HG03342 (cell line): ENCODE measurements at regions not wholly inside any gene's neighbourhood (a gene's known extent, or its start where the extent isn't known, plus 50 kb on each side); places are given as distances from the start of the nearest gene placed in this dataset.

Experiments
- ATAC-seq: cut with Tn5 transposase; IDR thresholded peaks from one replicate; pipeline ENCODE4 v1.9.1; 2021; ENCODE audit warnings: mild to moderate bottlenecking, moderate library complexity; ENCODE audit not compliant: unreplicated experiment

DNA sequence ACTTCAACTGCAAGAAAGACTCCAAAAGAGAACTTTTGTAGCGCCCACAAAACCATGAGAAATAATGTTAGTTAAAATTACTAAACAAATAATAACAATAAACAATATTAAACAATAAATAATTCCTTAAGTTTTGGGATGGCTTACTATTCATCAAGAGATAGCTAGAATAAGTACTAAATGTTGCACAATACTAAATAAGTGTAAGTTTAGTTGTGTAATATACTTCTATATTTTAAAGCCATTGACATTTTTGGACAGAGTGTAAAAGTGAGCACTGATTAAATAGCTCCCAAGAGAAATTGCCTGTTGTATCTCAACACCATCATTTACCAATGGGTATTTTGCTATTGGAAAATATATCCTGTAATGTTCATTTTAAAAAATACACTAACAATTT, 166.7 kb downstream of the ALG10 start:
- ATAC-seq = no peak

DNA sequence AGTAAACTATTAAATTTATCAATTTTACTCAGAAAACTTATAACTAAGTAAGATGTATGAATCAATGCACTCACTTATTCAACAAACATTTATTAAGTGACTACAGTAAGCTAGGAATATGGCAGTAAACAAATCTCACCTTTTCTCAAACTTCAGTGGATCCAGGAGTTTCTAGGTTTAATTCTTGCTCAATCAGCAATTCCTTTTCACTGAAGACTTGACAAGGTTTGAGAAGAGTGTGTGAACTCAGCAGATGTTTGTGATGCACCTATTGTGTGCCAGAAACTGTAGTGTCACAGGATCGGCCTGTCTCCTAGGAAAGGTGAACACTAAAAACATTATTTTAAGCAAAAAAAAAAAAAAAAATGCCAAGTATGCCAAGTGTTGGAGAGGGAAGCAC, 167.8 kb downstream of the ALG10 start:
- no peak for ATAC-seq

DNA sequence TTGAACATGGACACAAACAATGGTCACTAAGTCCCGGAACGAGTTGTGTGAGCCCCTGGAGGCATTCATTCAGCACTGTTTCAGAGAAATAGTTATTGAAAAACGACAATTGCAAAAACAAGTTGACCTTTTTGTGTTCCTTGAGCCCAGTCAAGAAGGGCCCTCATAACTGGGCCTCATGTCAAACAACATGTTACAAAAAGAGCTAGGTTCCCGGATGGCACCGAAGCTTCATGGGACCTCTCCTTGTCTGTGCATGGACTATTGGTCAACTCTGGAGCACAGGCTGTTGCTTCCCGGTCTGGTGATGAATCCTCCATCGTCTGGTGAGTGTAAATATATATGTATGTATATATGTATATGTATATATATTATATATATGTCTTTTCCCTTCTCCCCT, 176.6 kb downstream of the ALG10 start:
- no peak for ATAC-seq

DNA sequence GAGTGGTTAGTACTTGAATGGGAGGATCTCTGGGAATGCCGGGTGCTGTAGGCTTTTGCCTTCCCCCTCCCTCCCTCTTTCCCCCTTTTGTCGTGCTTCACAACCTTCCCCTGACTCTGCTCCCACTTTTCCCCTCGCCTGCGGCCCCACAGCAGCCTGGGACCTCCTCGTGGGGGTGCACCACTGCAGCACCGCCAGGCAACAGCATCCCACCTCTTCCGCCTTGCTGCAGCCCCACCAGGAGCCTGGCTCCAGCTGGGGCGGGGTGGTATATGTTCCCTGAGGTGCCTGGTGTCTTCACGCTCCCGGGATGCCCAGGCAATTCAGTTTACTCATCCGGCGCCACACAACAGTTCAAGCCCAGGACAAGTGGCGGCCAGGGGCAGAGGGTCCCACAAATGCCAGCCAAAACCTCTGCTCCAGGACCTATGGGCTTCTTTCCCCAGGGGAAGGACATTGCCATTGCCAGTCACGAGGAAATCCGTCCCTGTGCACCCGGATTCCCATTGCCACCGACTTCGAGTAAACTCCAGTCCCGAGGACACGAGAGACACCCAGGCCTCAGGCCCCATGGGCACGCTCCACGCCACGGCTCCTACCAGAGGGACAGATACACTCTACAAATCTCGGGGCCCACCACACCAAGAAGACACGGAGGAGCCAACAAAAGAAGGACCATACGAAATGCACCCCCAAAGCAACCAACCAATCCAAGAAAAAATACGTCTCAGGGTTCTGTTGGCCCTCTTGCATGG, 181.7 kb downstream of the ALG10 start:
- no peak for ATAC-seq

DNA sequence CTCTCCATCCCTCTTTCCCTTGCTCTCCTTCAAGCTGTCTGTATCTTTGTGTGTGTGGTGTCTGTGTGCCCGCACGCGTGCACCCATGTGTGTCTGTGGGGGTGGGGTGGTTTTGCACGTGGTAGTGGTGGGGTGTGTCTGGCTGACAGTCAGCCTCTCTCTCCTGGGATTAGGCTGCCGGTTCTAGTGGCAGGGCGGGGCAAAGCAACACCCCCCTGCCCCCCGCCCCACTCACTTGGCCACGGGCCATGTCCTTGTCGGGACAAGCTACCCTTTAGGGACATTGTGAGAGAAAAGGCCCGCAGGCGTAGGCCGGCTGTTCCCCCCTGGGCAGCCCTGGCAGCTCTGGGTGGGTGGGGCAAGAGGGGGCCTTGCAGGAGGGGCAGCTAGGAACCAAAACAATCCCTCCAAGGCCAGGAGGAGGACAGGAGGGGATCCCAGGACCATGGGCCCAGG, 182.6 kb downstream of the ALG10 start:
- no peak for ATAC-seq

DNA sequence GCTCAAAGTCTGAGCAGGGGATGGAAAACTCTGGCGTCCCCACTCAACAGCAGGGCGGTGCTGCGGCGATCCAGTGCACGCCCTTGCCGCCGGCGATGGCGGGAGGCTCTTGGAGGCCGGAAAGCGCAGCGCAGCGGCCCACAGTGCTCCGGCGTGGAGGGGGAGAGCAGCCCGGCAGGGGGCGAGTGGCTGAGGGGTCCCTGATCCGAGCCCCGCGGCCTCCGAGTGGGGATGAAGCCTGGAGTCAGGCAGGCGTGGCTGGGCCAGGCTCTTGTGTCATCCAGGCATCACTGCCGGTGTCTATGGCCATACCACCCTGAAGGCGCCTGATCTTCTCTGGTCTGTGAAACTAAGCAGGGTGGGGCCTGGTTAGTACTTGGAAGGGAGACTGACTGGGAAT, 183.1 kb downstream of the ALG10 start:
- ATAC-seq = no peak

DNA sequence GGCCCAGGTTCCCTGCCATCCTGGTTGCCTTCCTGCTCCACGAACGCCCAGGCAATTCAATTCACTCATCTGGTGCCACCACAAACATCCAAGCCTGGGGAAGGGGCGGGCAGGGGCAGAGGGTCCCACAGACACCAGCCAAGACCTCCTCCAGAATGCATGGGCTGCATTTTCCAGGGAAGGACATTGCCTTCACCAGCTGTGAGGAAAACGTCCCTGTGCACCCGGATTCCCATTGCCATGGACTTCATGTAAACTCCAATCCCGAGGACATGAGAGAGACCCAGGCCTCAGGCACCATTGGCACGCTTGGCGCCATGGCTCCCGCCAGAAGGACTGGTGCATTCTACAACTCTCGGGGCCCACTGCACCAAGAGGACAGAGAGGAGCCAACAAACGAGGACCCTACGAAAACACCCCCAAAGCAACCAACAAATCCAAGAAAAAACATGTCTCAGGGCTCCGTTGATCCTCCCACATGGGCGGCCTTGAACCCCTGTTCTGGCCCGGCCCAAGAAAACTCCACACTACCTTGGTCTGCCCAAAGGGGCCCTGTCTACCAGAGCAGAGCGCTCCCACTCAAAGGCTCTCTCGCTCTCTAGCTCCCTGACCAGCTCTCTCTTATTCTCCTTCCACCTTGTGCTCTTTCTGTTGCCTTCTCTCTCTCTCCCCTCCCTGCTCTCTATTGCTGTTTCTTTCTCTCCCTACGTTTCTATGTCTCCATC, 183.9 kb downstream of the ALG10 start:
- ATAC-seq = no peak

DNA sequence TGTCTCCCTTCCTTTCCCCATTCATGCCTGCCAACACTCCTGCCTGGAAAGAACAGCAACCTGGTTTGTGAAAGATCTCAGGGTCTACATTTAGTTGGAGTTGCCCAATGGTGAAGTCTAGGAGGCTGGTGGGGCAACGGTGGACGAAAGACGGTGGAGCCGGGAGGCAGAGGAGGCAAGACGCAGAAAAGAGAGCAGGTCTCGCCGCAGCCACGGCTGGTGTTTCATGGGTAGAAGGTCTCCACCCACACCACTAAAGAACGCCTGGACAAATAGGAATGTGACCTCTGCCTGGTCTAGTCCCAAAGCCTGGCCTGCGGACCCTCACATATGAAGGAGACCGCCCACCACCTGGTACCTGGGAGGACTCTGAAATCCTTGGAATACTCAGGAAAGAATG, 185.6 kb downstream of the ALG10 start:
- ATAC-seq = no peak

DNA sequence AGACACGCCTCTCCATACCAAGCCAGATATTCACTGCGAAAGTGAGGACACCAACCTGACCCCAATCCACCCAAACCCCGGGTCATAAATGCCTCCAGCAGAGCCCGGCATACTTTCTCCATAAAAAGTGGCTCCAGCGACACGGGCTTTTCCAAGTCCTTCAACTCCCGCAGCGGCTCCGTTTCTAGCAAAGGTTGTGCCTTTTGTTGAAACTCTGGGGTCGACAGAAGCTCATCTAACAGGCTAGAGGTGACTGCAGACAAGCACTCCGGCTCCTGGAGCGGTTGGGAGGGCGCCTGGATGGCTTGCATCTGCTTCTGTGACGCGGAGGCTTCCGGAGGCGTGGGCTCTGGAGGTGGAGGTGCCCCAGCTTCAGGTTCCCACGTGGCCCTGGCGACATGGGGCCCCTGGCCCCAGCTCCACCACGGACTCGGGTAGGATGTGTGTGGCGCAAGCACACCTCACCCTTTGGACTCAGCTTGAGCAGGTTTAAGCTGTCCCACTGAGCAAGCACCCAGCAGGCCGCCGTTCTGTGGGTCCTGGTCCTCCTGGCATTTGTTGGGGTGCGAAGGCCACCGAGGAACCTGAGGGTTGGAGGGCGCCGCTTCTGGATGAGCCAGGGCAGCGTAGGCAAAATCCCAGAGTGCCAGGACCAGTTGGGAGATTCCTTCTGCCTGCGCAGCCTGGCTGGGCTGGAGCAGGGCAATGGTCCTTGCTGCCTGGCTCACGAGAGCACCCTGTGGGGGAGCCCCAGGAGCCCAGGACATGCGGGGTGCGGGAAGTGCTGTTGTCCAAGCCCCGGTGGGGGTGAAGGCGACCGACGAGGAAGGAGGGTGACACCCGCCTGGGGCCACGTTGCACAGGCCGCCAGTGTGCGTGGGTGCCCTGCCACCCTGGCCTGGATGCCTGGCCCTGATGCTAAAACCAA, 186.3 kb downstream of the ALG10 start:
- no peak for ATAC-seq

DNA sequence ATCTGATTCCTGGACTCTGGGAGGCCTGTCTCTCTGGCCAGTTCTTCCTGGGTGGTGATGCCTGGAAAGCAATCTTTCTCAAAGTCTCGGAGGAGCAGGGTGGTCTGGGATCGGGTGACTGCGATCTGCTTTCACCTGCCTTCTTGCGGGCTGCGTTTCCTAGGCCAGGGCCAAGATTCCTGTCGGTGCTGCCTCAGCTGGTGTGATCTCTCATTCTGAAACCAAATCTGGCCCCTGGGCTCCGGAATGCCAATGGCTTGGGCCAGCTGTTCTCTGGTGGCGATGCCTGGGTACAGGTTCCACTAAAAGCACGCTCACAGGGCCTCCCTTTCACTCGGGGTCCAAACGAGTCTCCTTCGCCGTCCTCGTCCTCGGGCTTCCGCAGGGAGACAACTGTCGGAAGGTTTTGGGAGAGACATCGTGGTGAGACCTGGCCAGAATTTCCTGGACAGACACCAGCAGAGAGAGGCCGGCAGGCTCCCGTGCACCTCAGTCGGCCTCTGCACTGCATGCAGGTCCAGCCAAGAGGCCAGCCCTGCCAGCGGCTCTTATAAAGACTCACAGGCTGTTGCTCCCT, 187.1 kb downstream of the ALG10 start:
- no peak for ATAC-seq

DNA sequence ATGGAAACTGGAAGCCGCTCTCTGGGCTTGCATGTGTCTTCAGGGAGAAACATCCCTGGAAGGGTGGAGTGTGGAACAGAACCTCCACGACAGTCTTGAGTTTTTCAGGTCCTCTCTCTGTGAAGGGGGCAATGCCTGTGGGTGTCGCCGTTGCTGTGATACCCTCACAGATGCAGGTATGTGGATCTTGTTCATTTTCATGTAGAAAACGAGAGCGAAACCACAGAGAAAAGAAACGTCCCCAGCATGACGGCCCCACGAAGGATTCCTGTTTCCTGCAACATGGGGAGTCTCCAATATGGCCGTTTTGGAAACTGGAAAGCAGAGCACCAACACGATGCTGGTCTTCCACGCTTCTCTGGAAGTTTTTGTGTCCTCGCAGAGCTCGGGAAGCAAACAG, 187.9 kb downstream of the ALG10 start:
- ATAC-seq = no peak

DNA sequence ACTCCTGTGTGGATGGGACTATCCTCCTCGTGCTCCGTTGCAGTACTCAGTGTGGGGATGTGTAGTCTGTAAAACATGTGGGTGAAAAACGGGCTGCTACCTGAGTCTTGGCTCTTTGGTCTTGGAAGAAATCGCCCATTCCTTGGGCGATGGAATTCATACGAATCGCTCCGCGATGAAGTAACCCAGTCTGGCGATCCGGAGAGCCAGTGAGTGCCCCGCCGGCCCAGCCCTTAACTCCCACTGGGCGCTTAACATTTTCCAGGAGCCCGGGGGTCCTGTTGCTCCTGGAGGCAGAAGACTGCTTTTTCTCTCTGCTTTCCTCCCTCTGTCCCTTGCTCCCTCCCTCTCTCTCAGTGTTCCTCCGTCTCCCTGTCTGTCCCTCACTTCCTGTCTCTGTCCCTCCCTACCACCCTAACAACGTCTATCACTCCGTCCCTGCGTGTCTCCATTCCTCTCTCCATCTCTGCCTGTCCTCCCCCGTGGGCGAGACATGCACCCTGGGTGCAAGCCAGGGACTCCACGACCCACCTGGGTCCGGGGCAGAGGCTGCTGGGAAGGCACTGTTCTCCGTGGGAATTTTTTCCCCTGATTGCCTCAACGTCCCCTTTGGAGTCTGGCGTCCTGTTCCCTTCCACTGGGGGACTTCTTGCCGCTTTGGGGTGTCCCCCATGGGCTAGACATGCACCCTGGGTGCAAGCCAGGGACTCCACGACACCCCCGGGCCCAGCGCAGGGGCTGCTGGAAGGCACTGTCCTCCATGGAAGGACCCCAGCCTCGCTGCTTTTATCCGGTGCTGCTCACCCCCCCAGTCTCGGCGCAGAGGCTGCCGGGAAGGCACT, 188.6 kb downstream of the ALG10 start:
- ATAC-seq = no peak

DNA sequence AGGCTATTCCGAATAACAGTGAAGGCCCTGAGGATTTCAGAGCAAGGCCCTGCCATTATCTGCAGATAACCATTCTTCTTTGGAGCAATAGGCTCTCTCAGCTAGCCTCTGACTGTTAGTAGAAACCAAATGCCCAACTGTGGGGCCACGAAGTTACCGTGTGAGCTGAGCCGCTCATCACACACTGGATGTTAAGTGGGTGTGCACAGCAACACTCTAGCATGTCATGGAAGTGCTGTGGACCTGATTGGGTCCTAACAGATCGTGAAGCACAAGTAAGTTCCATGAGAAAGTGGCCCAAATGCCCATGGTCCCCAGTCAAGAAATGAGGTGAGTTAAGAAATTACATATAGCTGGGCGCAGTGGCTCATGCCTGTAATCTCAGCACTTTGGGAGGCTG, 190.4 kb downstream of the ALG10 start:
- no peak for ATAC-seq

DNA sequence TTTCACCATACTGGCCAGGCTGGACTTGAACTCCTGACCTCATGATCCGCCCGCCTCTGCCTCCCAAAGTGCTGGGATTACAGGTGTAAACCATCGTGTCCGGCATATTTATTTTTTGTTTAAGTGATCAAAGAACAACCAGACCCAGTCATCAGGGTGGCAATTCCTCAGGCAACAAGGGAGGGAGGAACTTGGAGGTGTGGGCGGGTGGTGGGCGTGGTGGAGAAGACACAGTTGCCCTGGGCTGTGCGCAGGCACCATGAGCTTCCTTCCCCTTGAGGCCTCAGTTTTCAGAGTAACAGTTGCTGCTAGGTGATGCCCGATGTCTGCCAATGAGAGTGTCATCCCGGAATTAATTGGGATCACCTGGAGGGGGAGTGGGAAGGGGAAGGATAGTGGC, 191.7 kb downstream of the ALG10 start:
- no peak for ATAC-seq

DNA sequence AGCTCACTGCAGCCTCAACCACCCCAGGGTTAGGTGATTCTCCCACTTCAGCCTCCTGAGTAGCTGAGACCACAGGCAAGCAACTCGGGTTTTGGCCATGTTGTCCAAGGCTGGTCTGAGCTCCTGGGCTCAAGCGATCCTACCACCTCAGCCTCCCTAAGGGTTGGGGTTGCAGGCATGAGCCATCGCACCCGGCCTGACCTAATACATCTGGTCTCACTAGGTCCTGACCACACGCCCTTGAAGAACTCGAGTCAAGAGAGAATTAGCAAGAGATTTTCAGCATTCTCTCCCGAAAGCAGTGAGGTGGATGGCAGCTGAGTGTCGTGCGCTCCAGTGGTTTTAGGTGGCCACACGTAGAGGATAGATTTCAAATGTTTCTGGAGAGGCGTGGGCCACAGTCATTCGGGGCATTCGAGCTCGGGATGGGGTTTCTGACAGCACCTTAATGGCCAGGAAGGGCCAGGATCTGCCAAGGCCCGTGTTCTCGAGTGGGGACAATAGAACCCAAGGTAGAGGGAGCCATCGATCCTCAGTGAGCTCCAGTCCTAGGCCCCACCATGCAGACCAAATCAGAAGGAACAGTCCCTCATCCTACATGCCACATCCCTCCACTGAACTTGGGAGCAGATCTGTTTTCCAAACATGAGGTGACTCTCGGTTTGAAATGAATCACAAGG, 193.1 kb downstream of the ALG10 start:
- no peak for ATAC-seq

DNA sequence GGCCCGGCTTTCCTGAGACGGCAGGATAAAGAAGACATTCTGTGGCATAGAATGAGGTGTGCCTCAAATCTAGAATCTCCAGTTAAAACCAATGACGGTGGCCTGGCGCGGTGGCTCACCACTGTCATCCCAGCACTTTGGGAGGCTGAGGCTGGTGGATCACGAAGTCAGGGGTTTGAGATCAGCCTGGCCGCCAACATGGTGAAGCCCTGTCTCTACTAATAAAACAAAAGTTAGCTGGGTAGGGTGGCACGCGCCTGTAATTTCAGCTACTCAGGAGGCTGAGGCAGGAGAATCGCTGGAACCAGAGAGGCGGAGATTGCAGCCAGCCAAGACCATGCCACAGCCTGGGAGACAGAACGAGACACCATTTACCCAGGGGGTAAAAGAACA, 193.6 kb downstream of the ALG10 start:
- no peak for ATAC-seq

DNA sequence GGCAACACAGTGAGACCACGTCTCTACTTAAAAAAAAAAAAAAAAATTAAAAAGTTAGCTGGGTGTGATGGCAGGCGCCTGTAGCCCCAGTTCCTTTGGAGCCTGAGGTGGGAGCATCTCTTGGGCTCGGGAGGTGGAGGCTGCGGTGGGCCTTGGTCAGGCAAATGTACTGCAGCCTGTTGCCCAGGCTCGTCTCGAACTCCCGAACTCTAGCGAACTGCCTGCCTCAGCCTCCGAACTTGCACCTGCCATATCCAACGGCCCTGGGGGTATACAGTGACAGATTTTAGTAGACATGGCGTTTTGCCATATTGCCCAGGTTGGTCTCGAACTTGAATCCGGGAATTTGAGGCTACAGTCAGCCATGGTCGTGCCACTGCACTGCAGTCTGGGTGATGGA, 195.4 kb downstream of the ALG10 start:
- no peak for ATAC-seq

DNA sequence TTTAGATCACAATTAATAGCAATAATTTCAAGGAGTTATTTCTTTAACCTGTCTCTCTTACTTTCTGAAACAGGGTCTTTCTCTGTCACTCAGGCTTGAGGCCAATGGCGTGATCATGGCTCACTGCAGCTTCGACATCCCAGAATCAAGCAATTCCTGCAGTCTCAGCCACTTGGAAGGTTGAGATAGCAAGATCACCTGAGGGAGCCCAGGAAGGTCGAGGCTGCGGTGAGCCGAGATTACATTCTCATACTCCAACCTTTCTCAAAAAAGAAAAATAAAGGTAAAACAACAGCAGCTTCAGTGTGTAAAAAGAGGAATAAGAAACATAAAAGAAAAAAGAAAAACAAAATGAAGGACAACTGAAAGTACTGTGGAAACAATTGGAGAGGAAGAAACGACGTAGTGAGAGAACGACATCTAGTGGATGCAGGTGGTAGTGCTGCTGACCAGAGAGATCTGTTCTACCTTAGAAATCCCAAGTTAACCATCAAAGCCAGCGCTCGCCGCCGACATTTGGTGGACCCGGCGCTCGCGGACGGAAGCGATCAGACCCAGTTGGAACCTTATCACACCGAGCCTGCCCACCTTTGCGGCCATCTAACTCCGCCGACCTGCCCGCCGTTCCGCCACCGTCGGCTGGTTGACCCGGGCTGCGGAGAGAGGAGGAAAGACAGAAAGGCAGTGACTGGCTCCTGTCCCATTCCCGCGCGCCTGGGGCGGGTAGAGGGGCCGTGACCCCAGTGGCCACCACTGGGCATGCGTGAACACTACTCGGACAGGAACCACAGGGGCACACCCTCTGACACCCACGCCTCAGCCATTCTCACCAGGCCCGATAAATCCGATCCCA, 196.1 kb downstream of the ALG10 start:
- ATAC-seq = peak; percentile 92
